ENCODE measurements at regions not wholly inside any gene's neighbourhood (a gene's known extent, or its start where the extent isn't known, plus 50 kb on each side); places are given as distances from the start of the nearest gene placed in this dataset.
A peak's percentile ranks its signal among the peaks of the same experiment; 100 is the strongest.

DNA sequence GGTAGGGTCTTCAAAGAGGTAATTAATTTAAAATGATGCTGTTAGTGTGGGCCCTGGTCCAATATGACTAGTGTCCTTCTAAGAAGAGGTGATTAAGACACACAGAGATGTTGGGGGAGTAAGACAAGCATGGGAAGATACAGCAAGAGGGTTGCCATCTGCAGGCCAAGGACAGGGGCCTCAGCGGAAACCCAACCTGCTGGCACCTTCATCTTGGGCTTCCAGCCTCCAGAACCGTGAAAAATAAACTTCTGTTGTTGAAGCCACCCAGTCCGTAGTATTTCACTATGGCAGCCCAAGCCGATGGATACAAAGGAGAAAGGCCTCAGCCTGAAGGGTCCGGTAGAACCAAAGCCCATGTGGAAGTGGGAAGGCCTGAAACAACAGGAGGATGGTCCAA, 161.7 kb upstream of the UBE2E1 start:
- DNase-seq (ENCODE audit: low spot score), result no peak

GRCh38 chr3:23644676-23645075, 161.1 kb upstream of the UBE2E1 start:
- DNase-seq (ENCODE audit: low spot score), result no peak

- DNase-seq (ENCODE audit: low spot score), result no peak
These were observed 160.1 kb upstream of the UBE2E1 start for GRCh38 chr3:23645533-23646183.

DNA sequence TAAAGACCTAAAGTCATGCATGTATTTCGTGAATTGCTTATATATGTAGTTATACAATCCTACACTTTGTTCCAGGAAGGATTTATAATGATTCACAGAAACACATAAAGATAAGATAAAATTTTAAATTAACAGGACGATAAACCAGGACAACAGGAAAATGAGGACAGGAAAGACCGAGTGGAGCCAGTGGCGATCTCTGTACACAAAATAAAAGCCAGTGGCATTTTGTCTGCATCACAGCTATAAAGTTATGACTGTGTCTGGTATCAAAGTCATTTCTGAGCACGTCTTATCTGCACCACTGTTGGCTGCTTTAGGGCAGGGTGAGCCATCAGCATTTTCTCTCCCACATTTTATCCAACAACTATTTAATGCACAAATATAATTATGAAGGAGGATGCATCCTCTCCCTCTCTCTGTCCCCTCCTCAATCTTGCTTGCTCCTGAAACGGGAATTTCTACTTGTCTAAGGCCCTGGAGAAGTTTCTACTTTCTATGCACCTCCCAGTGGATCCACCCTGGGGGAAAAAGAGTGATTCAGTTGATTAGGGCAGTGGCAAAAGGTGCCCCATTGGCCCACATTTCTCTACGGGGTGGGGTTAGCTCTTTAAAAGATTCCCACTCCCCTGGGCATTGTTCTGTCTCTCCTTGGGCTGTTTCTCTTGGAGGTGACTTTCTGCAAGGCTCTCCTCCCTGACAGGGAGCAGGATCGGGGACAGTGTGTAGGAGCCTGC, 159.4 kb upstream of the UBE2E1 start:
- no peak for DNase-seq (ENCODE audit: low spot score)

- DNase-seq (ENCODE audit: low spot score), result no peak
These were observed 158.0 kb upstream of the UBE2E1 start for GRCh38 chr3:23647706-23648258.

- no peak for DNase-seq (ENCODE audit: low spot score)
These were observed 157.3 kb upstream of the UBE2E1 start for GRCh38 chr3:23648326-23648995.

DNA sequence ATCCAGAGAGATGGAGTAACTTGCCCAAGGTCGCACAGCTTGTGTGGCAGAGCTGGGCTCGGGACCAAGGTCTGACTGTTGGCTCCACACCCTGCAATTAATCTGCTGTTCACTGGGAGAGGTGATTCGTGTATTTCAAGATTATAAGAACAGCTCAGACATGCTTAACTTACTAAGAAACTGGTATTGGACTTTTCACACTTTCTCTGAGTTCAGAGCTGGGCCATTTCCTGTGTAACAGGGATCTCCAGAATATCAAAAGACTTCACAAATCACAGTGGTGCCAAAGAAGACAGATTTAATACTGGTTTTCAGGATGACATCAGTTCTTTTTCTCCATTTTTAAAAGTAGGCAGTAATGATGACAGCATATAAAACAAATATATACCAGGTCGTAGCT, 156.8 kb upstream of the UBE2E1 start:
- DNase-seq (ENCODE audit: low spot score), result no peak

DNA sequence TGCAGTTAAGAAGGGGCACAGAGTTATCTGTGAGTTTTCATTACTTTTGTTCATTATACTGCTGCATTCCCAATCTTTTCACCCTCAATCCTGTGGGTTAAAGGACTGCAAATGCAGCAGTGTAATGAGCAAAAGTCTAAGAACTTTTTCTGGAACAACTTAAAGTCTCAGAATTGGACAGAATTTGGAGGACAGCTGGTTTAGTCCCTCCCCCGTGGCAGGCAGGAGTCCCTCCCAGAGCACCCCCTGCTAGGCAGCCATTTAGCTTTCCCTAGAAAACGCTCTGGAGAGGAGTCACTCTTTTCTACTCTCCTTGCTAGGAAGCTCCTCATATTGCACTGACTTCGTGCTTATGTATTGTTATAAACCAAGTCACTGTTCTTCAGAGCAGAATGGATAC, 156.3 kb upstream of the UBE2E1 start:
- DNase-seq (ENCODE audit: low spot score), result no peak

GRCh38 chr3:23650371-23651140, 155.2 kb upstream of the UBE2E1 start:
- no peak for DNase-seq (ENCODE audit: low spot score)

GRCh38 chr3:23653647-23654525, 151.9 kb upstream of the UBE2E1 start:
- DNase-seq (ENCODE audit: low spot score), result no peak

DNA sequence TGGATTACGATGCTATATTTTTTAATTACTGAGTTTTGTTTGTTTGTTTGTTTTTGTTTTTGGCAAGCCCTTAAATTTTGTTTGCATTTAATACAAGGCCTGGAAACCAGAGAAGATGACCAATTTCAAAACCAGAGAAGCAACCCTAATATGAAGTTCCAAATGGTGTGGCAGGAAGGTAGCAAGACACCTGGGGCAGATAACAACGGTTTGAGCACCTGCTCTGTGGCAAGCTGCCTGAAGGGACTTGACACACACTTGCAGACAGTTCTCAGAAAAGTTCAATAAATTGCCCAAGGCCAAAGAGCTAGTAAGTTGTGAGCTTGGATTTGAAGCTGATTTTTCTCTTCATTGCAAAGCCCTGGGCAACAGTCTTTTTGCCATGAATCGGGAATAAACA, 151.2 kb upstream of the UBE2E1 start:
- DNase-seq (ENCODE audit: low spot score), result no peak

- no peak for DNase-seq (ENCODE audit: low spot score)
These were observed 150.0 kb upstream of the UBE2E1 start for GRCh38 chr3:23655749-23656148.

- DNase-seq (ENCODE audit: low spot score), result no peak
These were observed 149.6 kb upstream of the UBE2E1 start for GRCh38 chr3:23656199-23656598.

DNA sequence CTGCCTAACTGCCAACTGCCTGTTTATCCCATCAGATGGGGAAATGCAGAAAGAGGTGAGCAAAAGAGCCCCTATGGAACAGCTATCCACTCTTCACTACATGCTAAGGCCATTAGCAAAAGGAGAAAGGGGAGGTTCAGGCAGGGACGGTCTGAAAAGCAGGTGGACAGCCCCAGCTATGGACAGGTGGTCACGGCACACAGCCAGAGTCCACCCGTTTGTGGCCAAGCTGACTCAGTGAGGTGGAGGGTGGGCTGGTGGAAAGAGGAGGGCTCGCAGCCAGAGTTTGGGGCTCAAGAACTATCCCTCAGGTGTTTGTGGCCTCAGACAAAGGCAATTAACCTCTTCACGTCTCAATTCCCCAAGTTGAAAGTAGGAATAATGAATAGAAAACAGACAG, 148.9 kb upstream of the UBE2E1 start:
- DNase-seq (ENCODE audit: low spot score), result no peak

GRCh38 chr3:23657647-23658046, 148.1 kb upstream of the UBE2E1 start:
- DNase-seq (ENCODE audit: low spot score), result no peak

GRCh38 chr3:23659274-23659673, 146.5 kb upstream of the UBE2E1 start:
- DNase-seq (ENCODE audit: low spot score), result no peak

DNA sequence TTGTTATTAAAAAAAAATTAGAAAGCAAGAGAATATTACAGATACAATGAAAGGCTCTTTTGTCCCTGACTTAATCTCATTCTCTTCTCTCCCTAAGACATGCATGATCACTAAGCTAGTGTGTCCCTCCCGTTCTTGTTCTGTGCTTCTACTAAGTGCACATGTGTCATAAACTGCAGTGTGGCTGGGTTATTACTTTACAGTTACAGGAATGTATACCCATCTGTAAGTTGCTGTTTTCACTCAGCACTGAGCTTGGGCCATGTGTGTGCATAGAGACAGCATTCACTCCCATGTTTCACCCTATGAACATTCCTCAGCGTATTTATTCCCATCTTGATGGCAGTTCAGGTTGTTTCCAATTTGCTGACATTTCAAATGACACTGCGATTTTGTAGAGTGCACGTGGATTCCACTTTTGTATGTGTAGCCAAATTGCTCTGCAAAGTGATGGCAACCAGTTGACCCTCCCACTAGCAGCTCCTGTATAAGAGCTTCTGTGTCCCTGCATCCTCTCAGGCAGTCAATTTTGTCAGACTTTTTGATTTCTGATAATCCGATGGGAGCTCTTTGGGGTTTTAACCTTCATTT, 145.8 kb upstream of the UBE2E1 start:
- no peak for DNase-seq (ENCODE audit: low spot score)

DNA sequence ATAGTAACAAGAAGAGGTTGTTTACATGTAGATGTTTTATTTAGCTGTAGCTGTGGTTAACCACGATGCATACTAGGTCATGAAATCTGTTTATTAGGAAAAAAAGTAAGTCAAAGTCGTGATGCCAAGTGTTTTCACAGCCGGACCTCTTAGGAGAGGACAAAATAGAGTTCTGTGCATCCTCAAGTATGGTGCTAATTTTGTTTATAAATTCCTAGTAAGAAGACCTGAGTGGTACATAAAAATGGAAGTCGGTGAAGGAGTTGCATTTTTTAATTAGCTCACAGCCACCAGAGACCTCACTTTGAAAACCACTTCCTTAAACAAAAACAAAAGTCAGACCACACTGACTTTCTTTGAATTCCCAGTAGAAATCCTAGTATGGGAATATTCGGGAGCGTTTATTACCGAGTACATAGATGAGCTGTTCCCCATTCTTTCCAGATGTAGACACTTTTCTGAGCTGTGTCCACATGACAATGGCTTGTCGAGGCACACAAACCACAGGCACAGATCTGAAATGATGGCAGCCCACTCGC, 143.6 kb upstream of the UBE2E1 start:
- DNase-seq (ENCODE audit: low spot score), result no peak

DNA sequence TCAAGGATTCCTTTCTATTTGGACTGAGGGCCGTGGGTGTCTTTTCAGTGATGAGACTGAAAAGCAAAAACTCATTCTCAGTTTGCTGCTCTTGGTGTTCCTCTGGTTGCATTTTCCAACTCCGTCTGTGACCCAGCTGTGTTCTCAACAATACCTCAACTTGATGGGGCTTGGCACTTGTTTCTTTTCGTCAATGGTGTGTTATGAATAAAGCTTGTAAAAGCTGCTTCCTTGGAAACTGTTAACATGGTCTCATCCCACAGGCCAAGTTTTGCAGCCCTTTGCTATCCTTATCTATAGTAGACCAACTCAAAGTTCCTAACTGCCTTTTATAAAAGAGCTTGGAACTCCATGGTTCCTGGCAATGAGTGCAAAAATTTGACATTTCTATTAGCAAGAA, 142.5 kb upstream of the UBE2E1 start:
- peak; percentile 54 for DNase-seq (ENCODE audit: low spot score)

- no peak for DNase-seq (ENCODE audit: low spot score)
These were observed 142.0 kb upstream of the UBE2E1 start for GRCh38 chr3:23663661-23664186.

Data from ureter (tissue), 1 donor.